ENCODE measurements at regions not wholly inside any gene's neighbourhood (a gene's known extent, or its start where the extent isn't known, plus 50 kb on each side); places are given as distances from the start of the nearest gene placed in this dataset.

GRCh38 chr6:27020553-27020880 is 227.0 kb upstream of the PRSS16 start:
- TF ChIP-seq TAF1 (IDR thresholded peaks at IDR 0.05; ENCODE audit: borderline replicate concordance, insufficient read depth, low read length), result no peak
- no peak for TF ChIP-seq POLR2AphosphoS5 (IDR thresholded peaks at IDR 0.05; ENCODE audit: low read depth, low read length)
- no peak for TF ChIP-seq REST (IDR thresholded peaks at IDR 0.05; ENCODE audit: insufficient read depth in 1 of 2, low read depth in 2 of 2, low read length in 2 of 2)
- no peak for TF ChIP-seq SIN3A (IDR thresholded peaks at IDR 0.05; ENCODE audit: borderline replicate concordance, insufficient read depth, low read length)
- TF ChIP-seq FOXP2 (optimal IDR thresholded peaks at IDR 0.05; ENCODE audit: borderline replicate concordance, extremely low read depth, extremely low read length, insufficient read depth), result no peak

- TF ChIP-seq TAF1 (IDR thresholded peaks at IDR 0.05; ENCODE audit: borderline replicate concordance, insufficient read depth, low read length) (no peak), FOXP2 (optimal IDR thresholded peaks at IDR 0.05; ENCODE audit: borderline replicate concordance, extremely low read depth, extremely low read length, insufficient read depth) (no peak), POLR2AphosphoS5 (IDR thresholded peaks at IDR 0.05; ENCODE audit: low read depth, low read length) (no peak), REST (IDR thresholded peaks at IDR 0.05; ENCODE audit: insufficient read depth in 1 of 2, low read depth in 2 of 2, low read length in 2 of 2) (no peak), SIN3A (IDR thresholded peaks at IDR 0.05; ENCODE audit: borderline replicate concordance, insufficient read depth, low read length) (no peak)
These were observed 223.8 kb upstream of the PRSS16 start for GRCh38 chr6:27023664-27024063.

GRCh38 chr6:27025351-27025750 is 222.2 kb upstream of the PRSS16 start:
- TF ChIP-seq POLR2AphosphoS5 (IDR thresholded peaks at IDR 0.05; ENCODE audit: low read depth, low read length) (no peak), TAF1 (IDR thresholded peaks at IDR 0.05; ENCODE audit: borderline replicate concordance, insufficient read depth, low read length) (no peak), SIN3A (IDR thresholded peaks at IDR 0.05; ENCODE audit: borderline replicate concordance, insufficient read depth, low read length) (no peak), REST (IDR thresholded peaks at IDR 0.05; ENCODE audit: insufficient read depth in 1 of 2, low read depth in 2 of 2, low read length in 2 of 2) (no peak), FOXP2 (optimal IDR thresholded peaks at IDR 0.05; ENCODE audit: borderline replicate concordance, extremely low read depth, extremely low read length, insufficient read depth) (no peak)

GRCh38 chr6:27026361-27026760 is 221.1 kb upstream of the PRSS16 start:
- no peak for TF ChIP-seq POLR2AphosphoS5 (IDR thresholded peaks at IDR 0.05; ENCODE audit: low read depth, low read length)
- no peak for TF ChIP-seq REST (IDR thresholded peaks at IDR 0.05; ENCODE audit: insufficient read depth in 1 of 2, low read depth in 2 of 2, low read length in 2 of 2)
- no peak for TF ChIP-seq SIN3A (IDR thresholded peaks at IDR 0.05; ENCODE audit: borderline replicate concordance, insufficient read depth, low read length)
- TF ChIP-seq FOXP2 (optimal IDR thresholded peaks at IDR 0.05; ENCODE audit: borderline replicate concordance, extremely low read depth, extremely low read length, insufficient read depth), result no peak
- no peak for TF ChIP-seq TAF1 (IDR thresholded peaks at IDR 0.05; ENCODE audit: borderline replicate concordance, insufficient read depth, low read length)

GRCh38 chr6:27031302-27031701 is 216.2 kb upstream of the PRSS16 start:
- TF ChIP-seq FOXP2 (optimal IDR thresholded peaks at IDR 0.05; ENCODE audit: borderline replicate concordance, extremely low read depth, extremely low read length, insufficient read depth) (no peak), POLR2AphosphoS5 (IDR thresholded peaks at IDR 0.05; ENCODE audit: low read depth, low read length) (no peak)
